Activated effector memory CD4-positive, alpha-beta T cell treated with Interleukin-2 at 50 U/mL for 16 hours (primary cell): ENCODE measurements at regions not wholly inside any gene's neighbourhood (a gene's known extent, or its start where the extent isn't known, plus 50 kb on each side); places are given as distances from the start of the nearest gene placed in this dataset.
"Not testable (repeated sequence)": the region's sequence is repeated elsewhere in the genome, so short reads cannot be mapped to it uniquely, and the experiment has no call there.

Experiments
- DNase-seq: peaks from one replicate; pipeline ENCODE4 v3.0.0-alpha.2; 2020

GRCh38 chr6:118718903-118719302 lies 67.5 kb upstream of the CEP85L start:
- no peak for DNase-seq

GRCh38 chr6:118718297-118718696 lies 66.9 kb upstream of the CEP85L start:
- no peak for DNase-seq

GRCh38 chr6:118717106-118717505 lies 65.7 kb upstream of the CEP85L start:
- DNase-seq = no peak

GRCh38 chr6:118715907-118716306 lies 64.5 kb upstream of the CEP85L start:
- not testable (repeated sequence) for DNase-seq

- no peak for DNase-seq
These were observed 64.0 kb upstream of the CEP85L start for GRCh38 chr6:118715376-118715775.

GRCh38 chr6:118714756-118715155 lies 63.4 kb upstream of the CEP85L start:
- DNase-seq = no peak

- no peak for DNase-seq
These were observed 61.6 kb upstream of the CEP85L start for GRCh38 chr6:118712969-118713368.

- DNase-seq = no peak
These were observed 59.2 kb upstream of the CEP85L start for GRCh38 chr6:118710616-118711015.

- peak; percentile 64 for DNase-seq
These were observed 58.5 kb upstream of the CEP85L start for GRCh38 chr6:118709859-118710350.

- DNase-seq = no peak
These were observed 57.4 kb upstream of the CEP85L start for GRCh38 chr6:118708744-118709143.

- no peak for DNase-seq
These were observed 56.7 kb upstream of the CEP85L start for GRCh38 chr6:118708055-118708454.

GRCh38 chr6:118706702-118707101 lies 55.3 kb upstream of the CEP85L start:
- no peak for DNase-seq

- no peak for DNase-seq
These were observed 54.4 kb upstream of the CEP85L start for GRCh38 chr6:118705544-118706491.

- no peak for DNase-seq
These were observed 53.5 kb upstream of the CEP85L start for GRCh38 chr6:118704915-118705314.

- not testable (repeated sequence) for DNase-seq
These were observed 49.9 kb upstream of the CEP85L start for GRCh38 chr6:118701260-118701659.
